ENCODE measurements at regions not wholly inside any gene's neighbourhood (a gene's known extent, or its start where the extent isn't known, plus 50 kb on each side); places are given as distances from the start of the nearest gene placed in this dataset.

DNA sequence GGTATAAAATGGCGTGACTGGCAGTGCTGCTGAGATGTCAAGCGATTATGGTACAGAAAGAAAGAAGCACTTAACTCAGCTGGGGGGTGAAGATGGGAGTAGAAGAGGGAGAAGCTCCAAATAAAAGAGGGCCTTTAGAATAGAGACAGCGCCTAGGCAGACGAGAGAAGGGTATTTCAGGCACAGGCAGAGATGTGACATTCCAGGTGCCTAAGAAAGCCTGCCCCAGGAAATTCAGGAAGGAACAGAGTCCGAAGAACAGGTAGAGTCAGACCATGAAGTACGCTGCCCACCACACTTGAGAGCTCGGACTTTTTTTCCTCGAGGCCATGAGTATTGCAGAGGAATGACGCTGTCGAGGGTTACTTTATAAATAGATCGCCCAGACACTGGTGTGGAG lies 170.9 kb upstream of the ATF7IP start:
- TF ChIP-seq CTCF (conservative IDR thresholded peaks at IDR 0.05; ENCODE audit: low read depth in 2 of 2) (no peak), EZH2phosphoT487 (IDR thresholded peaks at IDR 0.05; ENCODE audit: unreplicated experiment) (no peak), POLR2AphosphoS5 (IDR thresholded peaks at IDR 0.05; ENCODE audit: low read depth) (no peak), EZH2 (IDR thresholded peaks at IDR 0.05; ENCODE audit: low read depth, unreplicated experiment) (no peak), JUNB (IDR thresholded peaks at IDR 0.05; ENCODE audit: unreplicated experiment) (no peak), ZNF114 (CRISPR knock-in tag; IDR thresholded peaks at IDR 0.05) (no peak), CREB1 (CRISPR knock-in tag; IDR thresholded peaks at IDR 0.05; ENCODE audit: low read depth) (no peak), ZNF331 (CRISPR knock-in tag; IDR thresholded peaks at IDR 0.05; ENCODE audit: low read depth) (no peak)
- TF ChIP-seq, protein P1, sequence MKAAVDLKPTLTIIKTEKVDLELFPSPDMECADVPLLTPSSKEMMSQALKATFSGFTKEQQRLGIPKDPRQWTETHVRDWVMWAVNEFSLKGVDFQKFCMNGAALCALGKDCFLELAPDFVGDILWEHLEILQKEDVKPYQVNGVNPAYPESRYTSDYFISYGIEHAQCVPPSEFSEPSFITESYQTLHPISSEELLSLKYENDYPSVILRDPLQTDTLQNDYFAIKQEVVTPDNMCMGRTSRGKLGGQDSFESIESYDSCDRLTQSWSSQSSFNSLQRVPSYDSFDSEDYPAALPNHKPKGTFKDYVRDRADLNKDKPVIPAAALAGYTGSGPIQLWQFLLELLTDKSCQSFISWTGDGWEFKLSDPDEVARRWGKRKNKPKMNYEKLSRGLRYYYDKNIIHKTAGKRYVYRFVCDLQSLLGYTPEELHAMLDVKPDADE (IDR thresholded peaks at IDR 0.05) = no peak
- TF ChIP-seq, protein P2, sequence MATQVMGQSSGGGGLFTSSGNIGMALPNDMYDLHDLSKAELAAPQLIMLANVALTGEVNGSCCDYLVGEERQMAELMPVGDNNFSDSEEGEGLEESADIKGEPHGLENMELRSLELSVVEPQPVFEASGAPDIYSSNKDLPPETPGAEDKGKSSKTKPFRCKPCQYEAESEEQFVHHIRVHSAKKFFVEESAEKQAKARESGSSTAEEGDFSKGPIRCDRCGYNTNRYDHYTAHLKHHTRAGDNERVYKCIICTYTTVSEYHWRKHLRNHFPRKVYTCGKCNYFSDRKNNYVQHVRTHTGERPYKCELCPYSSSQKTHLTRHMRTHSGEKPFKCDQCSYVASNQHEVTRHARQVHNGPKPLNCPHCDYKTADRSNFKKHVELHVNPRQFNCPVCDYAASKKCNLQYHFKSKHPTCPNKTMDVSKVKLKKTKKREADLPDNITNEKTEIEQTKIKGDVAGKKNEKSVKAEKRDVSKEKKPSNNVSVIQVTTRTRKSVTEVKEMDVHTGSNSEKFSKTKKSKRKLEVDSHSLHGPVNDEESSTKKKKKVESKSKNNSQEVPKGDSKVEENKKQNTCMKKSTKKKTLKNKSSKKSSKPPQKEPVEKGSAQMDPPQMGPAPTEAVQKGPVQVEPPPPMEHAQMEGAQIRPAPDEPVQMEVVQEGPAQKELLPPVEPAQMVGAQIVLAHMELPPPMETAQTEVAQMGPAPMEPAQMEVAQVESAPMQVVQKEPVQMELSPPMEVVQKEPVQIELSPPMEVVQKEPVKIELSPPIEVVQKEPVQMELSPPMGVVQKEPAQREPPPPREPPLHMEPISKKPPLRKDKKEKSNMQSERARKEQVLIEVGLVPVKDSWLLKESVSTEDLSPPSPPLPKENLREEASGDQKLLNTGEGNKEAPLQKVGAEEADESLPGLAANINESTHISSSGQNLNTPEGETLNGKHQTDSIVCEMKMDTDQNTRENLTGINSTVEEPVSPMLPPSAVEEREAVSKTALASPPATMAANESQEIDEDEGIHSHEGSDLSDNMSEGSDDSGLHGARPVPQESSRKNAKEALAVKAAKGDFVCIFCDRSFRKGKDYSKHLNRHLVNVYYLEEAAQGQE (IDR thresholded peaks at IDR 0.05; ENCODE audit: unreplicated experiment) = no peak
- TF ChIP-seq, protein P3, sequence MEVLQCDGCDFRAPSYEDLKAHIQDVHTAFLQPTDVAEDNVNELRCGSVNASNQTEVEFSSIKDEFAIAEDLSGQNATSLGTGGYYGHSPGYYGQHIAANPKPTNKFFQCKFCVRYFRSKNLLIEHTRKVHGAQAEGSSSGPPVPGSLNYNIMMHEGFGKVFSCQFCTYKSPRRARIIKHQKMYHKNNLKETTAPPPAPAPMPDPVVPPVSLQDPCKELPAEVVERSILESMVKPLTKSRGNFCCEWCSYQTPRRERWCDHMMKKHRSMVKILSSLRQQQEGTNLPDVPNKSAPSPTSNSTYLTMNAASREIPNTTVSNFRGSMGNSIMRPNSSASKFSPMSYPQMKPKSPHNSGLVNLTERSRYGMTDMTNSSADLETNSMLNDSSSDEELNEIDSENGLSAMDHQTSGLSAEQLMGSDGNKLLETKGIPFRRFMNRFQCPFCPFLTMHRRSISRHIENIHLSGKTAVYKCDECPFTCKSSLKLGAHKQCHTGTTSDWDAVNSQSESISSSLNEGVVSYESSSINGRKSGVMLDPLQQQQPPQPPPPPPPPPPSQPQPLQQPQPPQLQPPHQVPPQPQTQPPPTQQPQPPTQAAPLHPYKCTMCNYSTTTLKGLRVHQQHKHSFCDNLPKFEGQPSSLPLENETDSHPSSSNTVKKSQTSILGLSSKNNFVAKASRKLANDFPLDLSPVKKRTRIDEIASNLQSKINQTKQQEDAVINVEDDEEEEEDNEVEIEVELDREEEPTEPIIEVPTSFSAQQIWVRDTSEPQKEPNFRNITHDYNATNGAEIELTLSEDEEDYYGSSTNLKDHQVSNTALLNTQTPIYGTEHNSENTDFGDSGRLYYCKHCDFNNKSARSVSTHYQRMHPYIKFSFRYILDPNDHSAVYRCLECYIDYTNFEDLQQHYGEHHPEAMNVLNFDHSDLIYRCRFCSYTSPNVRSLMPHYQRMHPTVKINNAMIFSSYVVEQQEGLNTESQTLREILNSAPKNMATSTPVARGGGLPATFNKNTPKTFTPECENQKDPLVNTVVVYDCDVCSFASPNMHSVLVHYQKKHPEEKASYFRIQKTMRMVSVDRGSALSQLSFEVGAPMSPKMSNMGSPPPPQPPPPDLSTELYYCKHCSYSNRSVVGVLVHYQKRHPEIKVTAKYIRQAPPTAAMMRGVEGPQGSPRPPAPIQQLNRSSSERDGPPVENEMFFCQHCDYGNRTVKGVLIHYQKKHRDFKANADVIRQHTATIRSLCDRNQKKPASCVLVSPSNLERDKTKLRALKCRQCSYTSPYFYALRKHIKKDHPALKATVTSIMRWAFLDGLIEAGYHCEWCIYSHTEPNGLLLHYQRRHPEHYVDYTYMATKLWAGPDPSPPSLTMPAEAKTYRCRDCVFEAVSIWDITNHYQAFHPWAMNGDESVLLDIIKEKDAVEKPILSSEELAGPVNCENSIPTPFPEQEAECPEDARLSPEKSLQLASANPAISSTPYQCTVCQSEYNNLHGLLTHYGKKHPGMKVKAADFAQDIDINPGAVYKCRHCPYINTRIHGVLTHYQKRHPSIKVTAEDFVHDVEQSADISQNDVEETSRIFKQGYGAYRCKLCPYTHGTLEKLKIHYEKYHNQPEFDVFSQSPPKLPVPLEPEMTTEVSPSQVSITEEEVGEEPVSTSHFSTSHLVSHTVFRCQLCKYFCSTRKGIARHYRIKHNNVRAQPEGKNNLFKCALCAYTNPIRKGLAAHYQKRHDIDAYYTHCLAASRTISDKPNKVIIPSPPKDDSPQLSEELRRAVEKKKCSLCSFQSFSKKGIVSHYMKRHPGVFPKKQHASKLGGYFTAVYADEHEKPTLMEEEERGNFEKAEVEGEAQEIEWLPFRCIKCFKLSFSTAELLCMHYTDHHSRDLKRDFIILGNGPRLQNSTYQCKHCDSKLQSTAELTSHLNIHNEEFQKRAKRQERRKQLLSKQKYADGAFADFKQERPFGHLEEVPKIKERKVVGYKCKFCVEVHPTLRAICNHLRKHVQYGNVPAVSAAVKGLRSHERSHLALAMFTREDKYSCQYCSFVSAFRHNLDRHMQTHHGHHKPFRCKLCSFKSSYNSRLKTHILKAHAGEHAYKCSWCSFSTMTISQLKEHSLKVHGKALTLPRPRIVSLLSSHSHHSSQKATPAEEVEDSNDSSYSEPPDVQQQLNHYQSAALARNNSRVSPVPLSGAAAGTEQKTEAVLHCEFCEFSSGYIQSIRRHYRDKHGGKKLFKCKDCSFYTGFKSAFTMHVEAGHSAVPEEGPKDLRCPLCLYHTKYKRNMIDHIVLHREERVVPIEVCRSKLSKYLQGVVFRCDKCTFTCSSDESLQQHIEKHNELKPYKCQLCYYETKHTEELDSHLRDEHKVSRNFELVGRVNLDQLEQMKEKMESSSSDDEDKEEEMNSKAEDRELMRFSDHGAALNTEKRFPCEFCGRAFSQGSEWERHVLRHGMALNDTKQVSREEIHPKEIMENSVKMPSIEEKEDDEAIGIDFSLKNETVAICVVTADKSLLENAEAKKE (CRISPR knock-in tag; IDR thresholded peaks at IDR 0.05) = no peak

Data from GM23338 (cell line).